T-helper 1 cell treated with Interleukin-12 subunit alpha and Interleukin-12 subunit beta and Interleukin-4 antibody, amounts not matched to agents 30 μg/mL and 1 μg/mL, for 36 hours (primary cell): ENCODE measurements at regions not wholly inside any gene's neighbourhood (a gene's known extent, or its start where the extent isn't known, plus 50 kb on each side); places are given as distances from the start of the nearest gene placed in this dataset.

Source experiments
- H3K27ac Mint-ChIP-seq: one replicate; pipeline ENCODE4 v1.8.0; 2021; ENCODE audit warnings: mild to moderate bottlenecking, mixed read lengths
- H3K27me3 Mint-ChIP-seq: one replicate; pipeline ENCODE4 v1.8.0; 2021; ENCODE audit warnings: low read depth, mixed read lengths
- H3K36me3 Mint-ChIP-seq: one replicate; pipeline ENCODE4 v1.8.0; 2021; ENCODE audit warnings: low read depth, mixed read lengths
- H3K4me1 Mint-ChIP-seq: one replicate; pipeline ENCODE4 v1.8.0; 2021; ENCODE audit warnings: low read depth, mixed read lengths
- H3K4me3 Mint-ChIP-seq: one replicate; pipeline ENCODE4 v1.8.0; 2021; ENCODE audit warnings: mild to moderate bottlenecking, moderate library complexity, mixed read lengths
- H3K9me3 Mint-ChIP-seq: one replicate; pipeline ENCODE4 v1.8.0; 2021; ENCODE audit warnings: mixed read lengths

GRCh38 chr2:172214252-172214651 is 111.6 kb upstream of the DLX2 start:
- no peak overlapping the region for H3K4me3 Mint-ChIP-seq

DNA sequence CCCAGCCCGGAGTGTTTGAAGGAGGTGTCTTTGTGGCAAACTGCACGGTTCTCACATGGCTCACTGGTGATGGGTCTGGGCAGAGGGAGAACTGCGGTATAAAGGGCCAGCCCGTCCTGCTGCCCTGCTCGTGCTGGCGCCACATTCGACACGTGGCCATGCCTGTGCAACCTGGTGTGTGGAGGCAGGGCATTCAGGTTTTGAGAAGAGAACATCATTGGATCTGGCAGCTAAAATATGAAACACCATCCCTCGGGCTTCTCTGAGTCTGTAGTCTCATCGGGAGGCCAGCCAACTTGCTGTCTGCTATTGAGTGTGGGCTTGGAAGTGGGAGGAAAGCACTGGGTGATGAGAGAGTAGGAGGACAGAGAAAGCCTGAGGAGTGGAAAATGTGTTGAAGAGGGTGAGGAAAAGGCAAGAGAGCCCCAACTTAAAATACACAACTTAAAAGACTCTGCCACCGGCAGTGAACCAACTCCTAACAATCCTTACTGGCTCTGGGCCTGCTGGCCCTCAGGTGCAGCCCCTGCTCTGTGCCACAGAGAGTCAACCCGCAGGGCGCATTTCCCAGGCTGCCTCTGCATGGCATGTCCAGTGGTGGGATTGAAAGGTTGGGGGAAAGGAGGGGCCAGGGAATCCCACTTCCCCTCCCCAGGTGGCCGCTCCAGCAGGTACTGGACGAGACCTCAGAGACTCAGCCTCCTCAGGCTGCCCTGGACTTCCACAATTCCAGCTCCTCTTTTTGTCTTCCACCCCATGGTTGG is 112.7 kb upstream of the DLX2 start:
- H3K27ac Mint-ChIP-seq: no peak overlapping the region
- H3K4me3 Mint-ChIP-seq: no peak overlapping the region
- no peaks in the 10 kb centered on the region for H3K27me3 Mint-ChIP-seq
- no peaks in the 10 kb centered on the region for H3K9me3 Mint-ChIP-seq
- H3K36me3 Mint-ChIP-seq: no peaks in the 10 kb centered on the region
- peaks cover 35% of the 10 kb centered on the region for H3K4me1 Mint-ChIP-seq

More at GRCh38 chr2:172214252-172214651, 111.6 kb upstream of the DLX2 start:
- no peaks in the 10 kb centered on the region for H3K27me3 Mint-ChIP-seq
- no peaks in the 10 kb centered on the region for H3K9me3 Mint-ChIP-seq
- H3K36me3 Mint-ChIP-seq: peaks cover 3% of the 10 kb centered on the region
- H3K4me1 Mint-ChIP-seq: peaks cover 30% of the 10 kb centered on the region
- H3K27ac Mint-ChIP-seq: no peak overlapping the region

- H3K36me3 Mint-ChIP-seq: no peaks in the 10 kb centered on the region
- H3K27ac Mint-ChIP-seq: no peak overlapping the region
- H3K27me3 Mint-ChIP-seq: no peaks in the 10 kb centered on the region
- no peaks in the 10 kb centered on the region for H3K9me3 Mint-ChIP-seq
- H3K4me1 Mint-ChIP-seq: peaks cover 37% of the 10 kb centered on the region
- no peak overlapping the region for H3K4me3 Mint-ChIP-seq
Observed at GRCh38 chr2:172215936-172216335, 113.2 kb upstream of the DLX2 start.

DNA sequence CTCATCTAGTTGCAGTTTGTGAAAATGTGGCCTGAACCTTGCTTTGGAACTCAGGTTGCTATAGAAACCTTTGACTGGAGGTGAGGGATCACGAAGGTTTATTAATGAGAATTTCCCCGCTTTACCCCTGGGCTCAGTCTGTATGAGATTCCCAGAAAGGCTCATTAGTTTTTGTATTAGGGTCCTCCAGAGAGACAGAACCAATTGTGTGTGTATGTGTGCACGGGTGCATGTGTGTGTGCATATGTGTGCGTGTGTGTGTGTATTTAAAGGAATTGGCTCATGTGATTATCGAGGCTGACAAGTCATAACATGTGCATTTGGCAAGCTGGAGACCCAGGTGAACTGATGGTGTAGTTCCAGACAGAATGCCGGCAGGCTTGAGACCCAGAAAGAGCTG is 113.8 kb upstream of the DLX2 start:
- Mint-ChIP-seq H3K4me1 (peaks cover 35% of the 10 kb centered on the region), H3K27ac (no peak overlapping the region), H3K9me3 (no peaks in the 10 kb centered on the region), H3K27me3 (no peaks in the 10 kb centered on the region), H3K36me3 (no peaks in the 10 kb centered on the region), H3K4me3 (no peak overlapping the region)

DNA sequence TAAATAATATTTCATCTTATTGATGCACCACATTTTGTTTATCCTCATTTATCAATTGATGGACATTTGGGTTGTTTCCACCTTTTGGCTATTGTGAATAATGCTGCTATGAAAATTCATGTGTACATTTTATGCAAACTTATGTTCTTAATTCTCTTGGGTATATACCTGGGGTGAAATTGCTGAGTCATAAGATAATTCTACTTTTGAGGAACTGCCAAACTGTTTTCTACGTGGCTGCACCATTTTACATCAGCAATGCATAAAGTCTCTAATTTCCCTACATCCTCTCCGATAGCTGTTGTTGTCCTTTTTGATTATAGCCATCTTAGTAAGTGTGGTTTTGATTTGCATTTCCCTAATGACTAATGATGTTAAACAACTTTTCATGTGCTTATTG is 116.5 kb upstream of the DLX2 start:
- Mint-ChIP-seq H3K4me3 (no peak overlapping the region), H3K9me3 (no peaks in the 10 kb centered on the region), H3K27ac (no peak overlapping the region), H3K4me1 (peaks cover 42% of the 10 kb centered on the region), H3K36me3 (peaks cover 2% of the 10 kb centered on the region), H3K27me3 (no peaks in the 10 kb centered on the region)

DNA sequence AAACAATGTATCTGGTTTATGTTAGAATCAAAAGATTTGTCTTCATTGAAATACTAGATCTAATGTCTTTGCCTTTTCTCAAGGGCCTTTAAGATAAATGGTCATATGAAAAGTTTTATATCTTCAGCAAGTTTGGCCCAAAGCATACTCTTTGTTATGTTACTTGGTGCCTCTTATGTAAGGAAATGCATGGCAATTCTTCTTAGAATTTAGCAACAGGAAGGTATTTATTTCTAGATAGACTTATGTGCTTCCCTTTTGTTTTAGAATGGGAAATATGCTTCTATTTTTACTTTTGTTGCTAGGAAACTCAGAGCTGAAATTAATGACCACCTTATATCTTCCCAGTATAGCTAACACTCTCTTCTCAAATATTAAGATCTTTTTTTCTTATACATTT is 117.4 kb upstream of the DLX2 start:
- H3K36me3 Mint-ChIP-seq: peaks cover 4% of the 10 kb centered on the region
- no peak overlapping the region for H3K27ac Mint-ChIP-seq
- H3K4me3 Mint-ChIP-seq: no peak overlapping the region
- no peaks in the 10 kb centered on the region for H3K9me3 Mint-ChIP-seq
- H3K4me1 Mint-ChIP-seq: peaks cover 48% of the 10 kb centered on the region
- H3K27me3 Mint-ChIP-seq: no peaks in the 10 kb centered on the region

GRCh38 chr2:172223601-172224054 is 120.9 kb upstream of the DLX2 start:
- H3K9me3 Mint-ChIP-seq: no peaks in the 10 kb centered on the region
- H3K27me3 Mint-ChIP-seq: no peaks in the 10 kb centered on the region
- H3K4me3 Mint-ChIP-seq: peak overlapping the region; percentile 20
- peak overlapping the region; percentile 63 for H3K27ac Mint-ChIP-seq
- H3K36me3 Mint-ChIP-seq: peaks cover 5% of the 10 kb centered on the region
- peaks cover 65% of the 10 kb centered on the region for H3K4me1 Mint-ChIP-seq

GRCh38 chr2:172225786-172226185 is 123.1 kb upstream of the DLX2 start:
- Mint-ChIP-seq H3K27me3 (no peaks in the 10 kb centered on the region), H3K9me3 (no peaks in the 10 kb centered on the region), H3K36me3 (peaks cover 5% of the 10 kb centered on the region), H3K4me3 (no peak overlapping the region), H3K27ac (no peak overlapping the region), H3K4me1 (peaks cover 59% of the 10 kb centered on the region)

DNA sequence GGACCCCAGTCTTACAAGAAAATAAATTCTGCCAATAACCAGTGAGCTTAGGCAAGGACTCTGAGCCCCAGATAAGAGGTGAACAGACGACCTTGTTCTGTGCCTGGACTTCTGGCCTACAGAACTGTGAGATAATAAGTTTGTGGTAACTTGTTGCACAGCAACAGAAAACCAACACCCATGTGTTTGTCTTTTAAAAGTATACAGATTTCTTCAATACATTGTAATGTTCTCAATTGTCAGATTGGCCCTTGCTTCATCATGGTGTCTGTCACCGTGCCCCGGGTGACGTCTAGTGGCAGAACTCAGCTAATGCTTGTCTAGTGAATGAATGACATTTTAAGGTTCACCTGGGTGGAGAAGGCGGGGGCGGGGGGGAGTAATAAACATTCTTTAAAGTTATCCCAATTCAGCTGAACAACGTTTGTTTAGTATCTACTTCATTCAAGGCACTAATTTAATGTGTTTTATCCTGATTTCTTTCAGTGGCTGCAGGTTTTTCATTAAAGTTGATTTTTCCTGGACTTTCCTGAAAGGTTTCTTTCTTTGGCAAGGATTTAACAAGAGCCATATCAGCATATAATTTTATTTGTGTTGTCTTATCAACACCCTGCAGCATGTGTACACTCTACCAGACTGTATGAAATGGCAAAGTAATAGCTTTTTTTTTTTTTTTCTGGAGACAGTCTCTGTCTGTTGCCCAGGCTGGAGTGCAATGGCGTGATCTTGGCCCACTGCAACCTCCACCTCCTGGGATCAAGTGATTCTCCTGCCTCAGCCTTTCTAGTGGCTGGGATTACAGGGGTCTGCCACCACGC is 123.8 kb upstream of the DLX2 start:
- Mint-ChIP-seq H3K9me3 (no peaks in the 10 kb centered on the region), H3K27ac (no peak overlapping the region), H3K27me3 (no peaks in the 10 kb centered on the region), H3K36me3 (peaks cover 5% of the 10 kb centered on the region), H3K4me1 (peaks cover 64% of the 10 kb centered on the region), H3K4me3 (no peak overlapping the region)

DNA sequence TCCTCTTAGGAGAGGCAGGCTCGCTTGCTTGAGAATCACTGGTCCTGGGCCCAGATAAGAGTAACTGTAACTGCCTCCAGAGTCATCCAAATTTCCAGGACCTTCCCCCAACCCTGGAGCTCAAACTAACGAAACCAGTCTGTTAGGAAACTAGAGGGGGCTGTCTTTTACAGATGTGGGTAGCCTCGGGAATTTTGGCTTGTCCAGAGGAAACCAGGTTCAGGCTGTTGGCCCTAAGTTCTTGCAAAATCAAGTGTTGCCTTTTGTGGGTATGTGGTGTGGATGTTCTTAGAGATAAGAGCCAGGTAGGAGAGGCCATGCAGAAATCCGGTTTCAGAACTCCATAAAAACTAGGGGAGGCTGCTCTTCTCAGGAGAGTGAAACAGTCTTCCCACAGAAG is 125.0 kb upstream of the DLX2 start:
- peaks cover 62% of the 10 kb centered on the region for H3K4me1 Mint-ChIP-seq
- H3K27me3 Mint-ChIP-seq: peaks cover 7% of the 10 kb centered on the region
- H3K27ac Mint-ChIP-seq: no peak overlapping the region
- H3K9me3 Mint-ChIP-seq: no peaks in the 10 kb centered on the region
- peak overlapping the region; percentile 15 for H3K4me3 Mint-ChIP-seq
- H3K36me3 Mint-ChIP-seq: peaks cover 5% of the 10 kb centered on the region

- peaks cover 9% of the 10 kb centered on the region for H3K27me3 Mint-ChIP-seq
- H3K4me1 Mint-ChIP-seq: peaks cover 56% of the 10 kb centered on the region
- no peak overlapping the region for H3K27ac Mint-ChIP-seq
- H3K36me3 Mint-ChIP-seq: peaks cover 5% of the 10 kb centered on the region
- H3K4me3 Mint-ChIP-seq: peak overlapping the region; percentile 15
- no peaks in the 10 kb centered on the region for H3K9me3 Mint-ChIP-seq
Observed at GRCh38 chr2:172228177-172228808, 125.6 kb upstream of the DLX2 start.

GRCh38 chr2:172229125-172229524 is 126.4 kb upstream of the DLX2 start:
- H3K36me3 Mint-ChIP-seq: peaks cover 4% of the 10 kb centered on the region
- H3K4me1 Mint-ChIP-seq: peaks cover 52% of the 10 kb centered on the region
- H3K27me3 Mint-ChIP-seq: peaks cover 17% of the 10 kb centered on the region
- no peak overlapping the region for H3K27ac Mint-ChIP-seq
- H3K4me3 Mint-ChIP-seq: no peak overlapping the region
- no peaks in the 10 kb centered on the region for H3K9me3 Mint-ChIP-seq

- Mint-ChIP-seq H3K27me3 (peaks cover 30% of the 10 kb centered on the region), H3K4me1 (peaks cover 53% of the 10 kb centered on the region), H3K9me3 (no peaks in the 10 kb centered on the region), H3K36me3 (peaks cover 5% of the 10 kb centered on the region), H3K27ac (no peak overlapping the region), H3K4me3 (no peak overlapping the region)
Observed at GRCh38 chr2:172230332-172230888, 127.7 kb upstream of the DLX2 start.

- no peak overlapping the region for H3K4me3 Mint-ChIP-seq
- peaks cover 30% of the 10 kb centered on the region for H3K27me3 Mint-ChIP-seq
- H3K9me3 Mint-ChIP-seq: no peaks in the 10 kb centered on the region
- H3K4me1 Mint-ChIP-seq: peaks cover 54% of the 10 kb centered on the region
- peaks cover 5% of the 10 kb centered on the region for H3K36me3 Mint-ChIP-seq
- no peak overlapping the region for H3K27ac Mint-ChIP-seq
Observed at GRCh38 chr2:172230889-172231401, 128.2 kb upstream of the DLX2 start.
